ENCODE measurements at regions not wholly inside any gene's neighbourhood (a gene's known extent, or its start where the extent isn't known, plus 50 kb on each side); places are given as distances from the start of the nearest gene placed in this dataset.

GRCh38 chr4:18234108-18234507 is 212.6 kb upstream of the LCORL start:
- Histone ChIP-seq H3K4me1 (ENCODE audit: control insufficient read depth, insufficient read depth, low read length) (no peaks in the 10 kb centered on the region), H3K9me3 (replicated peaks; ENCODE audit: control insufficient read depth, insufficient read depth, low read length) (no peaks in the 10 kb centered on the region; the same call in 2 of the 3 replicates), H3K9ac (ENCODE audit: control insufficient read depth, insufficient read depth, low read length) (no peak overlapping the region), H3K36me3 (ENCODE audit: control insufficient read depth in 2 of 2, insufficient read depth in 2 of 2, low read length in 1 of 2) (no peaks in the 10 kb centered on the region), H3K27me3 (replicated peaks in 1 of 2; ENCODE audit: control insufficient read depth in 2 of 2, insufficient read depth in 2 of 2, low read length in 1 of 2) (no peaks in the 10 kb centered on the region), H4K20me1 (ENCODE audit: control insufficient read depth, insufficient read depth) (no peaks in the 10 kb centered on the region), H3K79me2 (ENCODE audit: control insufficient read depth, insufficient read depth, low read length) (no peaks in the 10 kb centered on the region), H3K27ac (ENCODE audit: control insufficient read depth, insufficient read depth) (no peak overlapping the region), H3K4me3 (no peak overlapping the region), H2AFZ (ENCODE audit: control insufficient read depth, low read depth, low read length) (no peak overlapping the region), H3K4me2 (ENCODE audit: control insufficient read depth, insufficient read depth) (peak overlapping the region; percentile 13)
- in situ Hi-C loops (cut with MboI), result no loop called here
- no peak for DNase-seq (ENCODE audit: low read depth, low spot score)
- no TSS peak for BruUV-seq (replicated peaks)
- intact Hi-C loops (cut with micrococcal nuclease; ENCODE audit: unreplicated experiment), result no loop called here
- CTCF ChIA-PET, result no interaction called here
- ATAC-seq, result no peak
- peak; percentile 59; the same call in 1 of the 2 replicates for TF ChIP-seq MEF2A (IDR thresholded peaks at IDR 0.05; ENCODE audit: insufficient read depth, low read depth, low read length)
- TF ChIP-seq SUZ12 (IDR thresholded peaks at IDR 0.05; ENCODE audit: unreplicated experiment), result no peak
- no peak for TF ChIP-seq ZNF592 (IDR thresholded peaks at IDR 0.05)
- no peak for TF ChIP-seq POLR2AphosphoS5 (IDR thresholded peaks at IDR 0.05; ENCODE audit: low read length)
- FAIRE-seq, result no peak
- SMC1A ChIA-PET (ENCODE audit: uncharacterized antibody, unreplicated experiment), result no interaction called here
- POLR2A ChIA-PET, result no interaction called here
- RAD21 ChIA-PET (ENCODE audit: unreplicated experiment), result no interaction called here

Measured in GM12878 (cell line).